IMR-90 (cell line): ENCODE measurements at regions not wholly inside any gene's neighbourhood (a gene's known extent, or its start where the extent isn't known, plus 50 kb on each side); places are given as distances from the start of the nearest gene placed in this dataset.
A peak's percentile ranks its signal among the peaks of the same experiment; 100 is the strongest.

Experiments used
- ATAC-seq: fragments of 200-7000 bp; cut with Tn5 transposase; 2 replicates; pipeline ENCODE4 v1.9.1; 2020; ENCODE audit warnings: low read depth, mild to moderate bottlenecking, moderate library complexity
- BruUV-seq: library from RNA; stranded (reverse); fragments of 400-500 nt; replicated peaks from 2 replicates; lab custom pipeline; 2021; lab: Mats Ljungman, UMichigan
- CTCF ChIA-PET: fragments of 300-600 bp; formaldehyde crosslinking; extraction: SDS; loops from one replicate; lab custom pipeline; 2021; ENCODE audit warnings: antibody characterized with exemption; lab: Yijun Ruan, JAX
- POLR2A ChIA-PET: fragments of 300-600 bp; sonication (Branson Sonifier 250); formaldehyde crosslinking; loops from one replicate; lab custom pipeline; 2022; ENCODE audit warnings: antibody characterized with exemption; ENCODE audit not compliant: unreplicated experiment; lab: Charles Lee
- DNase-seq: peaks from one replicate; pipeline ENCODE4 v3.0.0; 2013
- H2AFZ ChIP-seq: replicated peaks from 2 replicates; pipeline ENCODE3; 2013; ENCODE audit warnings: low read length, mild to moderate bottlenecking; ENCODE audit not compliant: poor library complexity
- H2AK5ac ChIP-seq: 2 replicates; pipeline ENCODE4 v1.6.1; 2013; ENCODE audit warnings: low read depth, low read length, inconsistent platforms
- H2AK9ac ChIP-seq: replicated peaks from 2 replicates; pipeline ENCODE3; 2013; ENCODE audit warnings: mild to moderate bottlenecking, low read depth, low read length, moderate library complexity; ENCODE audit not compliant: poor library complexity
- H2BK120ac ChIP-seq: 2 replicates; pipeline ENCODE4 v1.6.1; 2013; ENCODE audit warnings: low read depth, low read length, inconsistent platforms
- H2BK15ac ChIP-seq: 3 replicates; pipeline ENCODE4 v1.6.1; 2013; ENCODE audit warnings: low read depth, low read length, inconsistent platforms
- H2BK20ac ChIP-seq: 2 replicates; pipeline ENCODE4 v1.6.1; 2013; ENCODE audit warnings: low read depth, mild to moderate bottlenecking, inconsistent platforms, low read length, moderate library complexity
- H2BK5ac ChIP-seq: 2 replicates; pipeline ENCODE4 v1.6.1; 2013; ENCODE audit warnings: mild to moderate bottlenecking, low read depth, low read length, inconsistent platforms; ENCODE audit not compliant: poor library complexity, severe bottlenecking
- H3K14ac ChIP-seq: replicated peaks from 2 replicates; pipeline ENCODE4 v1.6.1; 2013; ENCODE audit warnings: low read depth, low read length, inconsistent platforms
- H3K18ac ChIP-seq: 2 replicates; pipeline ENCODE4 v1.6.1; 2013; ENCODE audit warnings: low read depth, low read length, control low read depth
- H3K23ac ChIP-seq: 2 replicates; pipeline ENCODE4 v1.6.1; 2013; ENCODE audit warnings: low read depth, low read length, inconsistent platforms
- H3K27ac ChIP-seq: 2 replicates; pipeline ENCODE4 v1.5.1; 2013; ENCODE audit warnings: mild to moderate bottlenecking, control low read depth, low read length; ENCODE audit not compliant: insufficient read depth
- H3K27me3 ChIP-seq: 2 replicates; pipeline ENCODE4 v1.6.1; 2013; ENCODE audit warnings: low read length; ENCODE audit not compliant: control insufficient read depth, insufficient read depth
- H3K36me3 ChIP-seq: 2 replicates; pipeline ENCODE4 v1.6.1; 2013; ENCODE audit warnings: low read length, mixed read lengths; ENCODE audit not compliant: control insufficient read depth, insufficient read depth
- H3K4ac ChIP-seq: 2 replicates; pipeline ENCODE4 v1.6.1; 2013; ENCODE audit warnings: low read depth, low read length, inconsistent platforms
- H3K4me1 ChIP-seq: 2 replicates; pipeline ENCODE4 v1.6.1; 2013; ENCODE audit warnings: low read length, mixed read lengths; ENCODE audit not compliant: control insufficient read depth, insufficient read depth
- H3K4me2 ChIP-seq: 2 replicates; pipeline ENCODE4 v1.6.1; 2013; ENCODE audit warnings: low read depth, mild to moderate bottlenecking, control low read depth, low read length, moderate library complexity
- H3K4me3 ChIP-seq: 2 replicates; pipeline ENCODE4 v1.5.1; 2013; ENCODE audit warnings: low read depth, mild to moderate bottlenecking, control low read depth, low read length, moderate library complexity; ENCODE audit not compliant: insufficient read depth
- H3K56ac ChIP-seq: 2 replicates; pipeline ENCODE4 v1.6.1; 2013; ENCODE audit warnings: low read length, inconsistent platforms; ENCODE audit not compliant: insufficient read depth; ENCODE audit errors: extremely low read depth
- H3K79me1 ChIP-seq, 2 experiments: 2 replicates each; pipeline ENCODE4 v1.6.1; 2013; ENCODE audit warnings: low read length in 2 of 2, inconsistent platforms in 1 of 2, low read depth in 1 of 2
- H3K9ac ChIP-seq: 2 replicates; pipeline ENCODE4 v1.6.1; 2013; ENCODE audit warnings: low read depth, low read length, control low read depth
- H3K9me1 ChIP-seq: 2 replicates; pipeline ENCODE4 v1.6.1; 2013; ENCODE audit warnings: low read length, inconsistent platforms; ENCODE audit not compliant: insufficient read depth
- H3K9me3 ChIP-seq: 2 replicates; pipeline ENCODE4 v1.6.1; 2013; ENCODE audit warnings: low read length; ENCODE audit not compliant: control insufficient read depth, insufficient read depth
- H4K20me1 ChIP-seq: 2 replicates; pipeline ENCODE4 v1.6.1; 2013; ENCODE audit warnings: low read length, inconsistent platforms; ENCODE audit not compliant: insufficient read depth
- H4K5ac ChIP-seq: 2 replicates; pipeline ENCODE4 v1.6.1; 2013; ENCODE audit warnings: mild to moderate bottlenecking, low read depth, low read length, control low read depth
- H4K8ac ChIP-seq, 2 experiments: 2 replicates each; pipeline ENCODE4 v1.6.1; 2013; ENCODE audit warnings: low read depth in 2 of 2, low read length in 2 of 2, control low read depth in 1 of 2, inconsistent platforms in 1 of 2
- H4K91ac ChIP-seq: 2 replicates; pipeline ENCODE4 v1.6.1; 2013; ENCODE audit warnings: low read depth, low read length, inconsistent platforms; ENCODE audit not compliant: insufficient read depth
- BHLHE40 ChIP-seq: fragments of 150-350 bp; IDR thresholded peaks from 2 replicates; pipeline ENCODE4 v1.6.1; 2016; ENCODE audit warnings: mild to moderate bottlenecking, low read depth, low read length
- CHD1 ChIP-seq: IDR thresholded peaks from 2 replicates; pipeline ENCODE4 v1.6.1; 2012; ENCODE audit warnings: low read depth, low read length, improper control_type of control experiment
- CTCF ChIP-seq: conservative IDR thresholded peaks from 2 replicates; pipeline ENCODE4 v1.5.1; 2012; ENCODE audit warnings: mild to moderate bottlenecking, low read depth, low read length, improper control_type of control experiment
- FOS ChIP-seq: fragments of 150-350 bp; IDR thresholded peaks from 2 replicates; pipeline ENCODE4 v1.6.1; 2016; ENCODE audit warnings: low read depth, low read length
- MXI1 ChIP-seq: IDR thresholded peaks from 2 replicates; pipeline ENCODE4 v1.6.1; 2012; ENCODE audit warnings: low read depth, mild to moderate bottlenecking, low read length, moderate library complexity, borderline replicate concordance
- POLR2A ChIP-seq: IDR thresholded peaks from 2 replicates; pipeline ENCODE4 v1.6.1; 2012; ENCODE audit warnings: mild to moderate bottlenecking, low read depth, low read length
- RAD21 ChIP-seq: IDR thresholded peaks from 2 replicates; pipeline ENCODE4 v1.6.1; 2012; ENCODE audit warnings: low read length, improper control_type of control experiment
- RCOR1 ChIP-seq: IDR thresholded peaks from 2 replicates; pipeline ENCODE4 v1.6.1; 2012; ENCODE audit warnings: mild to moderate bottlenecking, low read length, improper control_type of control experiment; ENCODE audit not compliant: insufficient replicate concordance
- RFX5 ChIP-seq: IDR thresholded peaks from 2 replicates; pipeline ENCODE4 v1.8.0; 2012; ENCODE audit warnings: low read depth, mild to moderate bottlenecking, low read length, moderate library complexity
- SMC3 ChIP-seq: fragments of 150-350 bp; IDR thresholded peaks from 2 replicates; pipeline ENCODE4 v1.6.1; 2016; ENCODE audit warnings: low read depth, mild to moderate bottlenecking, antibody characterized with exemption, low read length, moderate library complexity
- WGBS, 2 experiments: methylation state at CpG; one replicate each; pipeline versions ENCODE4 v1.1.5 to v1.1.7; 2013; ENCODE audit warnings: missing lambda C conversion rate in 2 of 2; ENCODE audit not compliant: insufficient read length in 1 of 2; ENCODE audit errors: extremely low coverage in 2 of 2; 5-methylcytosine and 5-hydroxymethylcytosine counted together
- dilution Hi-C: fragments of 300-500 bp; cut with HindIII; formaldehyde crosslinking; loops from one replicate; pipeline ENCODE4 v1.14.3; 2018; ENCODE audit warnings: low sequenced_read_pairs; ENCODE audit not compliant: unreplicated experiment
- in situ Hi-C: fragments of 300-500 bp; cut with MboI; formaldehyde crosslinking; loops from 3 replicates; pipeline ENCODE4 v1.14.3; 2019; ENCODE audit warnings: low sequenced_read_pairs, inconsistent platforms, mixed read lengths
- intact Hi-C: fragments of 100-400 bp; cut with micrococcal nuclease; formaldehyde crosslinking; loops from 2 replicates; pipeline ENCODE4 v1.10.0; 2022

GRCh38 chr7:27462575-27463270, 200.0 kb downstream of the HIBADH start:
- BruUV-seq: no TSS peak
- Histone ChIP-seq H3K18ac (no peak overlapping the region), H3K4me2 (no peak overlapping the region), H3K9ac (no peak overlapping the region), H2AK5ac (no peak overlapping the region), H3K4me3 (no peak overlapping the region), H3K27me3 (peaks cover 12% of the 10 kb centered on the region), H3K14ac (no peak overlapping the region), H3K56ac (no peak overlapping the region), H3K36me3 (no peaks in the 10 kb centered on the region), H2BK20ac (no peak overlapping the region), H2BK120ac (no peak overlapping the region), H3K27ac (no peak overlapping the region), H3K79me1 (no peaks in the 10 kb centered on the region), H2AFZ (peak overlapping the region; percentile 33), H3K4me1 (0 out of 2 replicates have a peak, but pooled peaks cover 2% of the 10 kb centered on the region), H3K4ac (no peak overlapping the region), H2AK9ac (no peak overlapping the region), H3K23ac (no peak overlapping the region), H2BK5ac (no peak overlapping the region), H4K20me1 (no peaks in the 10 kb centered on the region), H4K5ac (no peak overlapping the region), H3K9me1 (no peaks in the 10 kb centered on the region), H2BK15ac (no peak overlapping the region), H4K8ac (no peak overlapping the region), H3K9me3 (no peaks in the 10 kb centered on the region), H4K91ac (no peak overlapping the region)
- intact Hi-C loops: no loop called here
- DNase-seq (peak; percentile 33), ATAC-seq (no peak)
- TF ChIP-seq CTCF (no peak), RCOR1 (no peak), MXI1 (no peak), RAD21 (no peak), POLR2A (no peak), FOS (no peak), BHLHE40 (no peak), RFX5 (no peak), SMC3 (no peak), CHD1 (no peak)
- ChIA-PET CTCF (no interaction called here), POLR2A (no interaction called here)
- dilution Hi-C loops: no loop called here
- in situ Hi-C loops: no loop called here
- WGBS, 2 experiments: no CpG with 5 or more reads among the region's 8 CpGs
